GM12864 (cell line): ENCODE measurements at regions not wholly inside any gene's neighbourhood (a gene's known extent, or its start where the extent isn't known, plus 50 kb on each side); places are given as distances from the start of the nearest gene placed in this dataset.

Experiments used
- DNase-seq: peaks from one replicate; pipeline ENCODE4 v3.0.0-alpha.2; 2011; ENCODE audit warnings: low read depth
- H3K4me3 ChIP-seq: 2 replicates; pipeline ENCODE4 v1.5.1; 2011; ENCODE audit warnings: mild to moderate bottlenecking, low read depth, low read length, control low read depth
- TF ChIP-seq, protein P1 (sequence below): IDR thresholded peaks from 2 replicates; pipeline ENCODE4 v1.5.1; 2011; ENCODE audit warnings: low read depth, mild to moderate bottlenecking, moderate library complexity, low read length, control low read depth, inconsistent platforms; ENCODE audit errors: missing control alignments

GRCh38 chr7:156089222-156089621, 277.0 kb upstream of the SHH start:
- no peak for DNase-seq
- TF ChIP-seq, protein P1, sequence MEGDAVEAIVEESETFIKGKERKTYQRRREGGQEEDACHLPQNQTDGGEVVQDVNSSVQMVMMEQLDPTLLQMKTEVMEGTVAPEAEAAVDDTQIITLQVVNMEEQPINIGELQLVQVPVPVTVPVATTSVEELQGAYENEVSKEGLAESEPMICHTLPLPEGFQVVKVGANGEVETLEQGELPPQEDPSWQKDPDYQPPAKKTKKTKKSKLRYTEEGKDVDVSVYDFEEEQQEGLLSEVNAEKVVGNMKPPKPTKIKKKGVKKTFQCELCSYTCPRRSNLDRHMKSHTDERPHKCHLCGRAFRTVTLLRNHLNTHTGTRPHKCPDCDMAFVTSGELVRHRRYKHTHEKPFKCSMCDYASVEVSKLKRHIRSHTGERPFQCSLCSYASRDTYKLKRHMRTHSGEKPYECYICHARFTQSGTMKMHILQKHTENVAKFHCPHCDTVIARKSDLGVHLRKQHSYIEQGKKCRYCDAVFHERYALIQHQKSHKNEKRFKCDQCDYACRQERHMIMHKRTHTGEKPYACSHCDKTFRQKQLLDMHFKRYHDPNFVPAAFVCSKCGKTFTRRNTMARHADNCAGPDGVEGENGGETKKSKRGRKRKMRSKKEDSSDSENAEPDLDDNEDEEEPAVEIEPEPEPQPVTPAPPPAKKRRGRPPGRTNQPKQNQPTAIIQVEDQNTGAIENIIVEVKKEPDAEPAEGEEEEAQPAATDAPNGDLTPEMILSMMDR, result no peak
- no peak overlapping the region for H3K4me3 ChIP-seq

GRCh38 chr7:156088115-156088514, 275.9 kb upstream of the SHH start:
- H3K4me3 ChIP-seq, result no peak overlapping the region
- TF ChIP-seq, protein P1, result no peak
- no peak for DNase-seq

- H3K4me3 ChIP-seq, result no peak overlapping the region
- DNase-seq, result no peak
- TF ChIP-seq, protein P1, result no peak
Measured at GRCh38 chr7:156082048-156083040, 270.1 kb upstream of the SHH start.

DNA sequence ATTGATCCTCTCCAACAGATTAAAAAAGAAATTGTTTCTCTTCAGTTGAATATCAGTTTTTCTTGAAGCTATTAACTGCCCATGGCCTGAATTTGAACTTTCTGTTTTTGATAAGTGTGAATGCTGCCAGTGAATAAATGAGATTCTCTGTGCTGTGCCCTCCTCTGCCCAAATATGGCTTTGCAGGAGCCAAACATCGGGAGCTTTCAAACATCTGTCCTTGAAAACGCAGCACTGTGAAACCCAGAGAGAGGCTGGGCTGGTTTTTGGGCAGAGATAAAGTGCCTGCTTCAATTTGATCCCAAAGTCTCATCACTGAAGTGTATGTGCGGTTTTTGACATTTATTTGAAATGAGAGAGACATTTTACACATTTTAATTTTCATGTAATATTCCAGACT, 268.3 kb upstream of the SHH start:
- H3K4me3 ChIP-seq, result no peak overlapping the region
- no peak for DNase-seq
- TF ChIP-seq, protein P1, result no peak

DNA sequence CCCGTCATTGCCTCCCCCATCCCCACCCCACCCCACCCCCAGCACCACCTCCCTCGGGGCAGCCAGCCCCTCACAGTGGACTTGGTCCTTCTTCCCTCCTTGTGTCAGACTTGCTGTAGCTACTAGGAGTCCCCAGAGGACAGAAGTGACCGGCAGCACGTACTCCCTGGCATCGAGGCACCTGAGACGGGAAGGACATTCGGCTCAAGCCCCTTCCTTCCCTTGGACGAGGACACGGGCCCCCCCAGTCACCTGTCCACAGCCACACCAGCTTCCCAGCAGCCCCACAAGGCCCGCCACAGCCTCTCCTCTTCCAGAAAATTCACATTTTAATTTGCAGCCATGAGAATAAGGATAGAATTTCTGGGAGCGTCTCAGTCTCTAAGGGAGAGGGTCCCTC, 267.8 kb upstream of the SHH start:
- TF ChIP-seq, protein P1, result no peak

DNA sequence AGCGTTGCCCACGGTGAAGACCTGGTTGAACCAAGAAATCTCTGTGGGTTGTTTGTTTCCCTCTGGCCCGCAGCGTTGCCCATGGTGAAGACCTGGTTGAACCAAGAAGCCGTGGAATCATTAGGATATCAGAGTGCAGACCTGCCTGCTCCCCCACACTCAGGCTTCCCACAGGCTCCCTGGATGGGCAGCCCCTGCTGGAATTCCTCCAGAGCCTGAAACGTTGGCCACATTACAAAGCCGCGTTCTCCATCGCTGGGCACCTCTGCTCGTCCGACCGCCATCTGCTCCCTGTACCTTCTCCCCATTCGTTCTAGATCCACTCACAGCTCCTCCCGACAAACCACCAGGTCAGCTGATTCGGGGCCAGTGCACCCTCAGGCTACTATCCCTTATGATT, 266.9 kb upstream of the SHH start:
- H3K4me3 ChIP-seq, result no peak overlapping the region
- TF ChIP-seq, protein P1, result no peak
- no peak for DNase-seq

More for the DNA sequence above, 267.8 kb upstream of the SHH start:
- no peak for DNase-seq
- no peak overlapping the region for H3K4me3 ChIP-seq
